Uterus (tissue), 2 donors: ENCODE measurements at regions not wholly inside any gene's neighbourhood (a gene's known extent, or its start where the extent isn't known, plus 50 kb on each side); places are given as distances from the start of the nearest gene placed in this dataset.

ENCODE experiments used
- CTCF ChIP-seq, 4 experiments: fragments of 200-600 bp in 2 of 4; fragments of 450-650 bp in 2 of 4; sonication (generic) in 2 of 4; IDR thresholded peaks; one replicate each; pipeline ENCODE4 v1.5.1; 2016 to 2019; ENCODE audit warnings: antibody characterized with exemption in 4 of 4, mild to moderate bottlenecking in 2 of 4, moderate library complexity in 1 of 4
- POLR2A ChIP-seq, 2 donors: fragments of 450-650 bp; IDR thresholded peaks; one replicate each; pipeline ENCODE4 v1.6.1; 2016; ENCODE audit warnings: antibody characterized with exemption in 2 of 2, mild to moderate bottlenecking in 1 of 2, moderate library complexity in 1 of 2

GRCh38 chr17:33375783-33376182, 82.7 kb upstream of the ASIC2 start:
- TF ChIP-seq CTCF (IDR thresholded peaks at IDR 0.05) (no peak), POLR2A (IDR thresholded peaks at IDR 0.05) (no peak)
